Panc1 (cell line): ENCODE measurements at regions not wholly inside any gene's neighbourhood (a gene's known extent, or its start where the extent isn't known, plus 50 kb on each side); places are given as distances from the start of the nearest gene placed in this dataset.

ENCODE experiments used
- ATAC-seq: fragments of 200-7000 bp; cut with Tn5 transposase; 2 replicates; pipeline ENCODE4 v1.9.1; 2020; ENCODE audit warnings: mild to moderate bottlenecking, moderate library complexity
- BruUV-seq: library from RNA; stranded (reverse); fragments of 400-500 nt; replicated peaks from 2 replicates; lab custom pipeline; 2021; lab: Mats Ljungman, UMichigan
- CTCF ChIA-PET: fragments of 300-600 bp; sonication (Branson Sonifier 250); formaldehyde crosslinking; loops from one replicate; lab custom pipeline; 2022; ENCODE audit warnings: antibody characterized with exemption; lab: Charles Lee
- POLR2A ChIA-PET: fragments of 300-600 bp; sonication (Branson Sonifier 250); formaldehyde crosslinking; loops from one replicate; lab custom pipeline; 2022; ENCODE audit warnings: antibody characterized with exemption; lab: Charles Lee
- DNase-seq: peaks from one replicate; pipeline ENCODE4 v3.0.0-alpha.2; 2010; ENCODE audit warnings: low read depth, low spot score
- H3K27ac ChIP-seq: 2 replicates; pipeline ENCODE4 v1.5.1; 2011; ENCODE audit warnings: mild to moderate bottlenecking, low read length, inconsistent platforms
- H3K27me3 ChIP-seq: fragments of 200-500 bp; sonication (Bioruptor generic); 2 replicates; pipeline ENCODE4 v1.6.0; 2014; ENCODE audit warnings: low read length, inconsistent platforms; ENCODE audit not compliant: control insufficient read depth, insufficient read depth
- H3K36me3 ChIP-seq: fragments of 200-500 bp; sonication (Bioruptor generic); 2 replicates; pipeline ENCODE4 v1.5.1; 2014; ENCODE audit warnings: inconsistent platforms, mild to moderate bottlenecking, low read length, moderate library complexity; ENCODE audit not compliant: control insufficient read depth, insufficient read depth
- H3K4me1 ChIP-seq: 2 replicates; pipeline ENCODE4 v1.5.1; 2011; ENCODE audit warnings: inconsistent platforms, mild to moderate bottlenecking, low read length, moderate library complexity; ENCODE audit not compliant: control insufficient read depth, insufficient read depth
- H3K4me3 ChIP-seq, 2 experiments: 2 replicates each; pipeline ENCODE4 v1.5.1; 2011 to 2012; ENCODE audit warnings: low read depth in 2 of 2, low read length in 2 of 2, mild to moderate bottlenecking in 2 of 2, inconsistent platforms in 1 of 2, moderate library complexity in 1 of 2
- H3K9me3 ChIP-seq: fragments of 200-500 bp; sonication (Bioruptor generic); 2 replicates; pipeline ENCODE4 v1.5.1; 2014; ENCODE audit warnings: low read depth, mild to moderate bottlenecking, inconsistent platforms, low read length, moderate library complexity; ENCODE audit not compliant: control insufficient read depth, insufficient read depth
- POLR2AphosphoS5 ChIP-seq: IDR thresholded peaks from 2 replicates; pipeline ENCODE4 v1.6.1; 2012; ENCODE audit warnings: mild to moderate bottlenecking, low read depth, low read length, moderate library complexity
- REST ChIP-seq, 2 experiments: IDR thresholded peaks; 2 replicates each; pipeline ENCODE4 v1.6.1; 2011 to 2012; ENCODE audit warnings: low read depth in 2 of 2, control low read depth in 1 of 2, low read length in 1 of 2, mild to moderate bottlenecking in 1 of 2, moderate library complexity in 1 of 2; ENCODE audit not compliant: insufficient read depth in 1 of 2
- SIN3A ChIP-seq: IDR thresholded peaks from 2 replicates; pipeline ENCODE4 v1.6.1; 2012; ENCODE audit warnings: low read depth, mild to moderate bottlenecking, low read length, moderate library complexity, borderline replicate concordance; ENCODE audit not compliant: insufficient read depth
- TCF7L2 ChIP-seq: IDR thresholded peaks from 2 replicates; pipeline ENCODE4 v1.6.1; 2011; ENCODE audit warnings: mild to moderate bottlenecking, low read depth, low read length, inconsistent platforms
- in situ Hi-C: cut with HindIII; loops from 2 replicates; pipeline ENCODE4 v1.10.0; 2016; ENCODE audit warnings: low sequenced_read_pairs, low pct_unique_long_range_greater_than_20kb
- intact Hi-C: fragments of 100-400 bp; cut with micrococcal nuclease; formaldehyde crosslinking; loops from one replicate; pipeline ENCODE4 v1.10.0; 2022; ENCODE audit not compliant: unreplicated experiment
- TF ChIP-seq, protein P1 (sequence below): fragments of 450-650 bp; IDR thresholded peaks from 2 replicates; pipeline ENCODE4 v1.5.1; 2017; ENCODE audit warnings: mild to moderate bottlenecking

GRCh38 chr6:67535946-67536345 lies 1099.1 kb upstream of the ADGRB3 start:
- CTCF ChIA-PET = no interaction called here
- ATAC-seq = no peak
- H3K27me3 ChIP-seq = no peaks in the 10 kb centered on the region

DNA sequence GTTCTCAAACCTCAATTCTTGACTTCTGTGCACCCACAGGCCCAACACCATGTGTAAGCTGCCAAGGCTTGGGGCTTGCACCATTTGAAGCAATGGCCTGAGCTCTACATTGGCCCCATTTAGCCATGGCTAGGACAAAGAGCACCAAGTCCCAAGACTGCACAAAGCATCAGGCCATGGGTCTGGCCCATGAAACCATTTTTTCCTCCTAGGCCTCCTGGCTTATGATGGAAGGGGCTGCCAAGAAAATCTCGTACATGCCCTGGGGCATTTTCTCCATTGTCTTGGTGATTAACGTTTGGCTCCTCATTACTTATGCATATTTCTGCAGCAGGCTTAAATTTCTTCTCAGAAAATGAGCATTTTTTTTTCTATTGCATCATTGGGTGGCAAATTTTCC lies 1128.7 kb upstream of the ADGRB3 start:
- CTCF ChIA-PET = no interaction called here
- H3K4me1 ChIP-seq = no peaks in the 10 kb centered on the region
- no TSS peak for BruUV-seq
- POLR2A ChIA-PET = no interaction called here
- TF ChIP-seq, protein P1, sequence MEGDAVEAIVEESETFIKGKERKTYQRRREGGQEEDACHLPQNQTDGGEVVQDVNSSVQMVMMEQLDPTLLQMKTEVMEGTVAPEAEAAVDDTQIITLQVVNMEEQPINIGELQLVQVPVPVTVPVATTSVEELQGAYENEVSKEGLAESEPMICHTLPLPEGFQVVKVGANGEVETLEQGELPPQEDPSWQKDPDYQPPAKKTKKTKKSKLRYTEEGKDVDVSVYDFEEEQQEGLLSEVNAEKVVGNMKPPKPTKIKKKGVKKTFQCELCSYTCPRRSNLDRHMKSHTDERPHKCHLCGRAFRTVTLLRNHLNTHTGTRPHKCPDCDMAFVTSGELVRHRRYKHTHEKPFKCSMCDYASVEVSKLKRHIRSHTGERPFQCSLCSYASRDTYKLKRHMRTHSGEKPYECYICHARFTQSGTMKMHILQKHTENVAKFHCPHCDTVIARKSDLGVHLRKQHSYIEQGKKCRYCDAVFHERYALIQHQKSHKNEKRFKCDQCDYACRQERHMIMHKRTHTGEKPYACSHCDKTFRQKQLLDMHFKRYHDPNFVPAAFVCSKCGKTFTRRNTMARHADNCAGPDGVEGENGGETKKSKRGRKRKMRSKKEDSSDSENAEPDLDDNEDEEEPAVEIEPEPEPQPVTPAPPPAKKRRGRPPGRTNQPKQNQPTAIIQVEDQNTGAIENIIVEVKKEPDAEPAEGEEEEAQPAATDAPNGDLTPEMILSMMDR = no peak
- TF ChIP-seq POLR2AphosphoS5 = no peak
- TF ChIP-seq SIN3A = no peak
- no peak for TF ChIP-seq REST (IDR thresholded peaks at IDR 0.05; ENCODE audit: insufficient read depth in 1 of 2, low read depth in 2 of 2, low read length in 1 of 2)
- no peak for TF ChIP-seq TCF7L2
- DNase-seq (no peak), ATAC-seq (no peak)
- no peaks in the 10 kb centered on the region for H3K9me3 ChIP-seq
- H3K27me3 ChIP-seq = no peaks in the 10 kb centered on the region
- no peaks in the 10 kb centered on the region for H3K36me3 ChIP-seq
- intact Hi-C loops (no loop called here), in situ Hi-C loops (no loop called here)
- H3K4me3 ChIP-seq = no peak overlapping the region
- no peak overlapping the region for H3K27ac ChIP-seq

More at GRCh38 chr6:67535946-67536345, 1099.1 kb upstream of the ADGRB3 start:
- Histone ChIP-seq H3K9me3 (peaks cover 7% of the 10 kb centered on the region; the same call in 1 of the 2 replicates), H3K27ac (no peak overlapping the region), H3K4me3 (no peak overlapping the region), H3K36me3 (no peaks in the 10 kb centered on the region), H3K4me1 (no peaks in the 10 kb centered on the region)
- TF ChIP-seq, protein P1 = no peak
- TF ChIP-seq REST (IDR thresholded peaks at IDR 0.05; ENCODE audit: insufficient read depth in 1 of 2, low read depth in 2 of 2, low read length in 1 of 2) (no peak), TCF7L2 (no peak), POLR2AphosphoS5 (no peak), SIN3A (no peak)
- in situ Hi-C loops = no loop called here
- intact Hi-C loops = loop anchor here (5.0 kb wide), 1 partner anchor 994 kb away; no protein-coding TSS in a partner anchor
- no peak for DNase-seq
- no TSS peak for BruUV-seq
- POLR2A ChIA-PET = no interaction called here
